Panc1 (cell line): ENCODE measurements at regions not wholly inside any gene's neighbourhood (a gene's known extent, or its start where the extent isn't known, plus 50 kb on each side); places are given as distances from the start of the nearest gene placed in this dataset.

Experiments
- ATAC-seq: fragments of 200-7000 bp; cut with Tn5 transposase; 2 replicates; pipeline ENCODE4 v1.9.1; 2020; ENCODE audit warnings: mild to moderate bottlenecking, moderate library complexity
- BruUV-seq: library from RNA; stranded (reverse); fragments of 400-500 nt; replicated peaks from 2 replicates; lab custom pipeline; 2021; lab: Mats Ljungman, UMichigan
- CTCF ChIA-PET: fragments of 300-600 bp; sonication (Branson Sonifier 250); formaldehyde crosslinking; loops from one replicate; lab custom pipeline; 2022; ENCODE audit warnings: antibody characterized with exemption; lab: Charles Lee
- POLR2A ChIA-PET: fragments of 300-600 bp; sonication (Branson Sonifier 250); formaldehyde crosslinking; loops from one replicate; lab custom pipeline; 2022; ENCODE audit warnings: antibody characterized with exemption; lab: Charles Lee
- DNase-seq: peaks from one replicate; pipeline ENCODE4 v3.0.0-alpha.2; 2010; ENCODE audit warnings: low read depth, low spot score
- H3K27ac ChIP-seq: 2 replicates; pipeline ENCODE4 v1.5.1; 2011; ENCODE audit warnings: mild to moderate bottlenecking, low read length, inconsistent platforms
- H3K27me3 ChIP-seq: fragments of 200-500 bp; sonication (Bioruptor generic); 2 replicates; pipeline ENCODE4 v1.6.0; 2014; ENCODE audit warnings: low read length, inconsistent platforms; ENCODE audit not compliant: control insufficient read depth, insufficient read depth
- H3K36me3 ChIP-seq: fragments of 200-500 bp; sonication (Bioruptor generic); 2 replicates; pipeline ENCODE4 v1.5.1; 2014; ENCODE audit warnings: inconsistent platforms, mild to moderate bottlenecking, low read length, moderate library complexity; ENCODE audit not compliant: control insufficient read depth, insufficient read depth
- H3K4me1 ChIP-seq: 2 replicates; pipeline ENCODE4 v1.5.1; 2011; ENCODE audit warnings: inconsistent platforms, mild to moderate bottlenecking, low read length, moderate library complexity; ENCODE audit not compliant: control insufficient read depth, insufficient read depth
- H3K4me3 ChIP-seq, 2 experiments: 2 replicates each; pipeline ENCODE4 v1.5.1; 2011 to 2012; ENCODE audit warnings: low read depth in 2 of 2, low read length in 2 of 2, mild to moderate bottlenecking in 2 of 2, inconsistent platforms in 1 of 2, moderate library complexity in 1 of 2
- H3K9me3 ChIP-seq: fragments of 200-500 bp; sonication (Bioruptor generic); 2 replicates; pipeline ENCODE4 v1.5.1; 2014; ENCODE audit warnings: low read depth, mild to moderate bottlenecking, inconsistent platforms, low read length, moderate library complexity; ENCODE audit not compliant: control insufficient read depth, insufficient read depth
- CTCF ChIP-seq: fragments of 450-650 bp; IDR thresholded peaks from 2 replicates; pipeline ENCODE4 v1.5.1; 2017; ENCODE audit warnings: mild to moderate bottlenecking
- POLR2AphosphoS5 ChIP-seq: IDR thresholded peaks from 2 replicates; pipeline ENCODE4 v1.6.1; 2012; ENCODE audit warnings: mild to moderate bottlenecking, low read depth, low read length, moderate library complexity
- REST ChIP-seq, 2 experiments: IDR thresholded peaks; 2 replicates each; pipeline ENCODE4 v1.6.1; 2011 to 2012; ENCODE audit warnings: low read depth in 2 of 2, control low read depth in 1 of 2, low read length in 1 of 2, mild to moderate bottlenecking in 1 of 2, moderate library complexity in 1 of 2; ENCODE audit not compliant: insufficient read depth in 1 of 2
- SIN3A ChIP-seq: IDR thresholded peaks from 2 replicates; pipeline ENCODE4 v1.6.1; 2012; ENCODE audit warnings: low read depth, mild to moderate bottlenecking, low read length, moderate library complexity, borderline replicate concordance; ENCODE audit not compliant: insufficient read depth
- TCF7L2 ChIP-seq: IDR thresholded peaks from 2 replicates; pipeline ENCODE4 v1.6.1; 2011; ENCODE audit warnings: mild to moderate bottlenecking, low read depth, low read length, inconsistent platforms
- in situ Hi-C: cut with HindIII; loops from 2 replicates; pipeline ENCODE4 v1.10.0; 2016; ENCODE audit warnings: low sequenced_read_pairs, low pct_unique_long_range_greater_than_20kb
- intact Hi-C: fragments of 100-400 bp; cut with micrococcal nuclease; formaldehyde crosslinking; loops from one replicate; pipeline ENCODE4 v1.10.0; 2022; ENCODE audit not compliant: unreplicated experiment

GRCh38 chr12:5186715-5187114, 143.0 kb downstream of the KCNA5 start:
- intact Hi-C loops = no loop called here
- DNase-seq (no peak), ATAC-seq (no peak)
- Histone ChIP-seq H3K9me3 (no peaks in the 10 kb centered on the region), H3K36me3 (no peaks in the 10 kb centered on the region), H3K4me1 (no peaks in the 10 kb centered on the region), H3K4me3 (no peak overlapping the region), H3K27me3 (peaks cover 4% of the 10 kb centered on the region; the same call in 1 of the 2 replicates), H3K27ac (no peak overlapping the region)
- in situ Hi-C loops = no loop called here
- no peak for TF ChIP-seq SIN3A
- BruUV-seq = no TSS peak
- ChIA-PET CTCF (no interaction called here), POLR2A (no interaction called here)

GRCh38 chr12:5187136-5187535, 143.5 kb downstream of the KCNA5 start:
- Histone ChIP-seq H3K27ac (no peak overlapping the region), H3K36me3 (no peaks in the 10 kb centered on the region), H3K4me1 (no peaks in the 10 kb centered on the region), H3K9me3 (no peaks in the 10 kb centered on the region), H3K27me3 (peaks cover 4% of the 10 kb centered on the region; the same call in 1 of the 2 replicates), H3K4me3 (no peak overlapping the region)
- in situ Hi-C loops = no loop called here
- DNase-seq (no peak), ATAC-seq (no peak)
- POLR2A ChIA-PET = no interaction called here
- intact Hi-C loops = no loop called here
- TF ChIP-seq CTCF (no peak), POLR2AphosphoS5 (no peak), SIN3A (no peak), TCF7L2 (no peak), REST (IDR thresholded peaks at IDR 0.05; ENCODE audit: insufficient read depth in 1 of 2, low read depth in 2 of 2, low read length in 1 of 2) (no peak)
- CTCF ChIA-PET = no interaction called here
- BruUV-seq = no TSS peak

GRCh38 chr12:5188472-5188871, 144.8 kb downstream of the KCNA5 start:
- Histone ChIP-seq H3K4me1 (no peaks in the 10 kb centered on the region), H3K4me3 (no peak overlapping the region), H3K27ac (no peak overlapping the region), H3K36me3 (no peaks in the 10 kb centered on the region), H3K27me3 (peaks cover 4% of the 10 kb centered on the region; the same call in 1 of the 2 replicates), H3K9me3 (no peaks in the 10 kb centered on the region)
- CTCF ChIA-PET = no interaction called here
- POLR2A ChIA-PET = no interaction called here
- no TSS peak for BruUV-seq
- in situ Hi-C loops (no loop called here), intact Hi-C loops (no loop called here)
- TF ChIP-seq POLR2AphosphoS5 (no peak), TCF7L2 (no peak), SIN3A (no peak), REST (IDR thresholded peaks at IDR 0.05; ENCODE audit: insufficient read depth in 1 of 2, low read depth in 2 of 2, low read length in 1 of 2) (no peak), CTCF (no peak)
- DNase-seq = no peak
- no peak for ATAC-seq
